ENCODE measurements at regions not wholly inside any gene's neighbourhood (a gene's known extent, or its start where the extent isn't known, plus 50 kb on each side); places are given as distances from the start of the nearest gene placed in this dataset.

DNA sequence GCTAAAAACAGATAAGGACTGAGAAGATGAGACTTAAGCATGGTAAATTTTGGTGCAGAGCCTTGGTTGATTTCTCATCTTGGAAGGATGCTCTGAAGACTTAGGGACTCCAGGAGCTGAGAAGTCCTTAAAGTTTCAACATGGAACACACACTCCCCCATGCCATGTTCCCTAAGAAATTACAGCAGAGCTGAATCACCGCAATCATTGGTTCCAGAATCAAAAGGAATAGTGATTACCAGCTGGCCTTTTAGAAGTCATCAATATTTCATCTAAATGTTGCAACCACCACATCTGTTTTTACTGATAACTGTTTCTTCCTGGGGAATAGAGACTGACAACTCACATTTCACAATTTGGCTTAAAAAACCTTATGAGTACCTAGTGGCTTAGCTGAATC is 229.3 kb downstream of the MINAR1 start:
- no peak for DNase-seq (ENCODE audit: low read depth)

DNA sequence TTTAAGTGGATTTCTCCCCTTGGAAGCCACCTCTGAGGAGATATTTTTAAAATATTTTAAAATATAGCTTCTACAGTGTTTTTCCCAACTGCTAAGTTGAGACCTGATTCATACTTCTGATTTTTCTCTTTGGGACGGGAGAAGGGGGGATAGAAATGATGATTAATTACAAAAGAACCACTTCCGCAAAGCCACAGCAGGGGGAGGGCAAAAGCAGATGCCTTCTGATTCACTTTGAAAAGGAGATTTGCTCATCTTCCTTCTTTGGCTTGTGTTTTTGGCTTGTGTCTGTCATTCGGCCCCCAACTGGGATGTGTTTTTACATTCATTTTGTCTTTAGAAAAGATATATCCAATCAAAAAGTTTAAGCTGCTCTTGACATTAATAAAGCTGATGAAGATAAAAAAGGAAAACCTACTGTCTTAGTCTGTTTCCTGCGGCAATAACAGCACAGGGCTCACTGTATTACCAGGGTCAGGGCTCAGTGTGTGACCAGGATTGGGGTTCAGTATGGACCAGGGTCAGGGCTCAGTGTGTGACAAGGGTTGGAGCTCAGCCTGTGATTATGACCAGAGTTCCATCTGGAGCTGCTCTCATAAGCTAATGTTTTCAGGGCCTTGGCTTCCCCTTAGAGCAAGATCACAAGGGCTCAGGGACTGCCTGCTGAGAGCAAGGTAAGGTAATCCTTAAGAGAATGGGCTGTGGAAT is 223.2 kb downstream of the MTHFS start:
- DNase-seq (ENCODE audit: low read depth), result peak; percentile 86

DNA sequence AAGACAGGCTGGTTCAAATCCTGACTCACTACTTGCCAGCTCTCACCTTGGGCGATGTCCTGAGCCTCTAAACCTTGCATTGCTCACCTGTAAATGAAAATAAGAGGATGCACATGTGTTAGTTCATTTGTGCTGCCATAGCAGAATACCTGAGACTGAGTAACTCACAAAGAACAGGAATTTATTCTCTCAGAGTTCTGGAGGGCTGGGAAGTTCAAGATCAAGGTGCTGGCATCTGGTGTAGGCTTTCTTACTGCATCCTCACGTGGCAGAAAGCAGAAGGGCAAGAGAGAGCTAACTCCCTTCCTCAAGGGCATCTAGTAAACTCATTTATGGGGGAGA is 222.7 kb downstream of the MTHFS start:
- DNase-seq (ENCODE audit: low read depth), result no peak

DNA sequence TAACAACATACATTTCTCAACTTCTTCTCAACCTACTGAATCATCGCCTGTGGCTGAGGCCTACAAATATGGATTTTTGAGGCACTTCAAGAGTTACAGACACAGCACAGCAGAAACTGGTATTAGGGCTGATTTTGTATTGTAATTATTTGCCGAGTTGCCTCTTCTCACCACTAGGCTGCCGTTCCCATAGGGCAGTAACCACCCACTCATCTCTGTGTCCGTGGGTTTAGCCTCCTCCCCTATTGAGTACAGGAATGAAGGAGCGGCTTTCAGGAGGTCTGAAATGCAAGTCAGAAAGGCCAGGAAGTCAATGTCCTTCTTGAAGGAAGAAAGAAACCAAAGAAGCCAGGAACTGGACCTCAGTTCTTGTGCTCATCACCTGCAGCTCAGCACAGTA is 220.8 kb downstream of the MTHFS start:
- DNase-seq (ENCODE audit: low read depth), result no peak

DNA sequence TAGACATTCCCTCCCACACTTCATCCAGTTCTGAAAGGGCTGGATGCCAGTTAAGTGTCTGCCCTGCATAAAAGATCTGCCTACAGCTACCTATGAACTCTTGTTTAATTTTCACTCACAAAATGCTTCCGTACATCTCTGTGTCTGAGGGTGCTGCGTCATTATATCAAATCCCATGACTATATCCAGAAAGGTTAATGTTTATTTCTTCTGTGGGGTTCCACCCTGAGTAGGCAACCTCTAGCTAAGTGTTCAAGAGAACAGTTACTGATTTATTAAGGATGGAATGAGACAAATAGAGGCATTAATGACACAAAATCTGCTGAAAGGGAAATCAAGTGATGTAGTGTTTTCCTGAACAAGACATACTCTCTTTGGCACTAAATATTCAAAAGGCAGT is 220.2 kb downstream of the MTHFS start:
- no peak for DNase-seq (ENCODE audit: low read depth)

DNA sequence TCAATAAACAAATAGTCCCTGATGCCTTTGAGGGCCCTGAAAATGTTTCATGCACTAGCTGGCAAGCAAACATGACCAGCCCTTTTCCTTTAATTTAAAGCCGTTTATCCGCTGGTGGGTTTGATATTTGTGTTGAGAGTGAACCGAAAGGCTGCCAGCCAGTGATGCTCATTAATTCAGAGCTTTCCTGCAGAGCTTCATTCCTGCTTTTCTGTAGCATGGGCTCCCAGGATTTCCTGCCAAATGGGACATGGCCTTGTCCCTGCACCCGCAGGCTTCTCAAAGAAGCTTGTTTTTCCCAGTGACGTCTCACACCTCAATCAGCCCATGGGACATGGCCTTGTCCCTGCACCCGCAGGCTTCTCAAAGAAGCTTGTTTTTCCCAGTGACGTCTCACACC is 219.6 kb downstream of the MTHFS start:
- no peak for DNase-seq (ENCODE audit: low read depth)

DNA sequence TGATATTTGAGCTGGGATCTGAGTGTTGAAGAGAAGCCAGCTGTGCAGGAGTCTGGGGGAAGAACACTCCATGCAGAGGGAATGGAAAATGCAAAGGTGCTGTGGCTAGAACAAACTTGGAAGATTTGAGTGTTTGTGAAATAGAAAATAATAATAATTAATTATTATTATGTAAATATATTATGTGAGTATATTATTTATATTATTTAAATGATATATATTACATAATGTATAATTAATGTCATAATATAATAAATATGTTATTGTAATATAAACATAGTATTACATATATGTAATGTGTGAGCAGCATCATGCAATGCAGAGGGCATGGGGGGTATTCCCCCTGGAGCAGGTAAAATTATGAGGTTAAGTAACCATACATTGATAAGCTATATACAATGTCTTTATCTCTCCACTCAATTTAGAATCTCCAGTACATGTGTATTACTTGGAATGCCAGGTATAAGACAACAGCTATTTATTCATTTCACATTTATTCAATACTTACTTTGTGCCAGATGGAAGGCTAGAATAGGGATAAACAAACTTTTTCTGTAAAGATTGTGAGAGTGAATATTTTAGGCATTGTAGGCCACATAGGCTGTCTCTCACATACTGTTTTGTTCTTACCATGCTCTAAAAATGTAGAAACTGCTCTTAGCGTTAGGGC is 218.6 kb downstream of the MTHFS start:
- DNase-seq (ENCODE audit: low read depth), result no peak

DNA sequence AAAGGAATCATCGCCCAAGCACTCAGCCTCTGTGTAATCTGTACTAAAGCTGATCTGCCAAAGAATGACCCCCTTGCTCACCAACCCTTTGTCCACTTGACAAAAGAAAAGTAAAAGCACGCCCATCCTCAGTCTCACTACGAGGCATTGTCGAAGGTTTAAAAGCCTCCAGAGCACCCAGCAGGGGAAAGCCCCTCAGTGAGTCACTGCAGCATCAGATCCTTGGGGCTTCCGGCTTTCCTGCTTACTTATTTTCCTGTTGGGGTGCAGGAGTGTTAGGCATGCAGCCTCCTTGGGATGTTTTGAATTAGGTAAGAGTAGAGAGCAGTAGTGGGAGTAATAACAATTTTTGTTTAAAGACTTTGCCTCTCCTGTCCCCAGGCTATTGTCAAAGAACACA is 216.1 kb downstream of the MTHFS start:
- DNase-seq (ENCODE audit: low read depth), result peak; percentile 95

DNA sequence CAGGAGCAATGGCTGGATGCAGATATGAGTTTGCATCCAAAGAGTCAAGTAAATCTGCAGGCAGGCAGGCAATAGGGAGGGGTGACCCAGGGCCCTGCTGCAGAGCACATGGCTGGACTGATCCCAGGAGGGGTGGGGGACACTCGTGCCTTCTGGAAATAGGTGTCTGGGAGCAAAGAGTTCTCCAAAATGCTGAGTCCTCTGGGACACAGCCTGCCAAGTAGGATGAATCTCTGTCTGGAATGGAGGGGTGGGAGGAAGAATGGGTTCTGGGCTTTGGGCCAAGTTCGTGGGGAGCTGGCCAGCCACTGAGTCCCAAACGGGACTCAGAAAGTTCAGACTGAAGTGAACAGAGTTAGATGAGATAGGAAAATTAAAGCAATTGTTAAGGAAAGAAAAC is 214.5 kb downstream of the MTHFS start:
- DNase-seq (ENCODE audit: low read depth), result peak; percentile 53

DNA sequence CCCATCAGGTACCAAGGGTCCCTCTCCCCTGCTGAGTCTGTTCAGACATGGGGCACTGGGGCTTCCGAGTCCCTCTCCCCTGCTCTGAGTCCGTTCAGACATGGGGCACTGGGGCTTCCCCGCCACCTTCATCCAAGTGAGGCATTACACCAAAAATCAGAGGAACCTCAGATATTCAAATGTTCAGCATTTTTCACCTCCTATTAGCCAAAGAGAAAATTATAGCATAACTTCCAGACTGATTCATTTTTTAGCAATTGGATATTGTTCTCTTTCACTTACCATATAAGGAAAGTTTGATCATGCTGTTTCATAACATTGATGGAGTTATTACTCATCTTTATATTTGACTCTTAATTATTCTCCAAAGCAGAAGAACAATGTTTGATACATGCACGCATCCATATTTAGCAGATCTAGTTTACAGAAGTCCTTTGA is 213.9 kb downstream of the MTHFS start:
- DNase-seq (ENCODE audit: low read depth), result peak; percentile 64

DNA sequence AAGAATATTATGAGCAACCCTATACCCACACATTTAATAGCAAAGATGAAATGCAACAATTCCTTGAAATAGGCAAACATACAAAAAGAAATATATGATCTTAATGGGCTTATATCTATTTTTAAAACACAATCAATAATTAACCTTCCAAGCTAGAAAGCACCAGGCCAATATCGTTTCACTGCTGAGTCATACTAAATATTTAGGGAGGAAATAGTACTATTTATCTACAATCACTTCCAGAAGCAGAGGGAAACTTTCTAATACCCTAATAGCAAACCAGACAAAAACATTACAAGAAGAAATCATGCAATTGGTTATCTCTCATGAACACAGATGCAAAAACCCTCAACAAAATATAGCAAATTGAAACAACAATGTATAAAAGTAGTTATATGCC is 207.8 kb downstream of the MTHFS start:
- no peak for DNase-seq (ENCODE audit: low read depth)

DNA sequence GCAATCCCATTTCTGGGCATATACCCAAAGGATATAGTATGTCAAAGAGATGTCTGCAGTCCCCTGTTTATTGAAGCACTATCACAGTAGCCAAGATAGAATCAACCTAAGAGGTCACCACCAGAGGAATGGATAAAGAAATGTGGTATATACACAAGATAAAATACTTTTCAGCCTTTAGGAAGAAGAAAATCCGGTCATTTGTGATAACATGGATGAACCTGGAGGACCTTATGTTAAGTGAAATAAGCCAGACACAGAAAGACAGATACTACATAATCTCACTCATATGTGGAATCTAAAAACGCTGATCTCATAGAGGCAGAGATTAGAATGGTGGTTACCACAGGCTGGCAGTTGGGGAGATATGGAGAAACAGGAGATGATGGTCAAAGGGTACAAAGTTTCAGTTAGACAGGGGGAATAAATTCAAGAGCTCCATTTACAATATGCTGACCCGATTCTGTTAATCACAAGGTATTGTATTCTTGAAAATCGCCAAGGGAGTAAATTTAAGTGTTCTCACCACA is 195.8 kb downstream of the MTHFS start:
- no peak for DNase-seq (ENCODE audit: low read depth)

DNA sequence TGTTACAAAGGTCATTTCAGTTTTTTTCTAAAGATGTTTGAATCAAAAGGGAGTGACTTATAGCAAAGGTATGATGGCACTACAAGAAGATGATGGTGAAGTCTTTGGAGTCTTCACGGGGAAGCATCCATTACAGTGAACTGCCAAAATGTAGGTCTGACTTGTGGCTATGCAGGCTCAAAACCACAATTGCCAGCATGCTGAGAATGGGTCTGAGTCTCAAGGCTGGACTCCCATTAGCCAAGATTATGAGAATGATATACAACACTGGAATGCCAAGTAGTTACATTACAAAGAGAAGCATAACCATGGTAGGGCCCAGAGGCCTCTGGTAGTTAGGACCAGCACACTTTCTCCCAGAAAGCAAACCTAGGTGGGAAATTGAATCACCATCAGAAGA is 194.2 kb downstream of the MTHFS start:
- no peak for DNase-seq (ENCODE audit: low read depth)

DNA sequence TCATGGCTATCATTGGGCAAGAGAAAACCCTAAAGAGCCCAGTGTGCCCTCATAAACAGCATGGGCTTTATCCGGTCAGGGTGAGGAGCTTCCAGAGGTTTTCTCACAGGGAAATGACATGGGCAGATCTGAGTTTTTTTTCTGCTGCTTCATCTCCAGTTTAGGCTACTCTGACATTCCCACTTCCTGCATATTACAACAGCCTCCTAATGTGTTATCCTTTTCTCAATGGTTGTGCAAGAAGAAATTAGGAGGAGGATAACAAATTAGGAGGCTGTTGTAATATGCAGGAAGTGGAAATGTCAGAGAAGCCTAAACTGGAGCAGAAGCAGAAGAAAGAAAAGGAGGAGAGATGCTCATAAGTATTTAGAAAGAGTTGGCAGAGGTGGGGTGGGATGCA is 175.6 kb downstream of the MTHFS start:
- DNase-seq (ENCODE audit: low read depth), result no peak

DNA sequence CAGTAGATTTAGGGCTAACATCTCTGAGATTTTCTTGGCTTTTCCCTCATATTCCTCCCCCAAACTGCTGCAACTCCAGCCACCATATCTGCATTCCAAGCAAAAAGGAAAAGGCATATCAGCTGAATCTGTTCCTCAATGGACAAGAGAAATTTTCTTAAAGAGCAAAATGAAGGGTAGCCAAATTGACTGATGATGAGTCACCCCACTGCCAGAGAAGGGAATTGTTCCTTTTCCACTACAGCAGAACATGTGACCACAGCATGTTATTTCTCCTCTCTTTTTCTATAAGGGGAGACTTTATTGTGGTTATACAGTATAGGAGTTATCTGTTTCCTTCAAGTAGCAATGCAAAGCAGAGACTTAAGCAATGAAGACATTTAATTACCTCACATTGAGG is 172.5 kb downstream of the MTHFS start:
- DNase-seq (ENCODE audit: low read depth), result peak; percentile 45

DNA sequence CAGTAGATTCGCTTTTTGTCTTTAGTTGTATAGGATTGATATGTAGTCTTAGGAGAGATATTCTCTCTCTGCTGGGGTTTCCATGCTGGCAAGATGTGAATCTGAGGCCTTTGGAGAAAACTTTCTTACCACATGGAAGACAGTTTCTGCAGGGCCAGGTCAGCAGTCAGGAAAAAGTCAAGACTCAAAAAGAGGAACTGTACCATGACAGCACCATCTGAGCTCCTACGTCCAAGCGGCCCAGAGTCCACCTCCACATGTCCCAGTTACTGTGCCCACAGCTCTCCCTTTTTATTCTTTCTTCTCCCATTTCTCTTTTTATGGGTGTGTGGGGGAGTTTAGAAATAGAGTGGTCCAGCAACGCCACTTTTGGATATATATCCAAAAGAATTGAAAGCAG is 172.0 kb downstream of the MTHFS start:
- no peak for DNase-seq (ENCODE audit: low read depth)

DNA sequence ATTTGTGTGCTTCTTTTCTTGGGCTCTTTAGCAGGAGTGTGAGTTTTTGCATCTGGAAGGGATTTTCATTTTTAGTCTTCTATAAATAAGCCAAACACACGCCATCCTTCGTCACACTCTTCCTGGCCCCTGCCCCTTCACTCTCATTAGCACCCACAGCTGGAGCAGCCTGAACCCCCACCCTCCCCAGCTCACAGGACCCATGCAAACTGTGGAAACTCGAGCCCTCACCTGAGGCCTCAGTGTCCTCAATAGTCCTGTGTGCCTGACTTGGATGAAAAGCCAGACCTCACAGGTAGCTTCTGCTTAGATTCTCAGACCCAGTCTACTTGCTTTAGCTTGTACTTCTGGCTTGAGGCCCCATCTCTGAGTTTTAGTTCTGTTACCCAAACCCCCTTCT is 167.9 kb downstream of the MTHFS start:
- DNase-seq (ENCODE audit: low read depth), result no peak

DNA sequence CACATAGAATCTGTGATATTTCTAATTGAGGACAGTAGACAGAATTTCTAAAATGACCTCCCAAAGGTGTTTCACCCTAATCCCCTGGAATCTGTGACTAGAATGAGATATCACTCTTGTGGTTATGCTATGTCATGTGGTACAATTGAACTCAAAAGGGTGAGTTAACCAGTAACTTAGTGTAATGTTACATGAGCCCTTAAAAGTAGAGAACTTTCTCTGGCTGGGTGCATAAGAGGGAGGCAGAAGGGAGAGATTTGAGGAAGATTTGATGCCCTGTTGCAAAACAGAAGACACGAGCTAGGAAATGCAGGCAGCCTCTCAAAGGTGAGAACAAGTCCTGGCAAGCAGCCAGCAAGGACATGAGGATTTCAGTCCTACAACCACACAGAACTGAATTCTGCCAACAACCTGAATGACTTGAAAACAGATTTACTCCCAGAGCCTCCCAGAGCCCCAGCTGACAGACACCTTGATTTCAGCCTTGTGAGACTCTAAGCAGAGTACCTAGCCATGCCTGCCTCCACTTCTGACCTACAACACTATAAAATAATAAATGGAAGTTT is 160.3 kb downstream of the MTHFS start:
- no peak for DNase-seq (ENCODE audit: low read depth)

DNA sequence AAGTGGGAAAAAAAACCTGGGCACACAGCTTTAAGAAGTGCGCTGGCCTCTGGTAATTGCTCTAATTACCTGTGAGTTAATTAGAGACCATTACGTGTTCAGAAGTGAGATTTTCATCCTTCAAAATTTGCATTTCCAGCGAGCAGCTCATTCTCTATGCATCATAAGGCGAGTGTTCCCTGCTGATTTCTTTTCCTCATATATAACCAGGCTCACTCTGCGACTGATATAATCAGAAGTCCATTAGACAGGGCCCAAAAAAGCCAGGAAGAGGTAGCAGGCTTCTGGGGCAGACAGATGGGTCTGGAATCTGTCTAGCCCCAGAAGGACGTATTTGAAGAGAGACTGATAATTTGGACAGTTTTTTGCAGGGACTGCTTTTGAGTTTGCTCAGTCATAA is 158.7 kb downstream of the MTHFS start:
- DNase-seq (ENCODE audit: low read depth), result no peak

DNA sequence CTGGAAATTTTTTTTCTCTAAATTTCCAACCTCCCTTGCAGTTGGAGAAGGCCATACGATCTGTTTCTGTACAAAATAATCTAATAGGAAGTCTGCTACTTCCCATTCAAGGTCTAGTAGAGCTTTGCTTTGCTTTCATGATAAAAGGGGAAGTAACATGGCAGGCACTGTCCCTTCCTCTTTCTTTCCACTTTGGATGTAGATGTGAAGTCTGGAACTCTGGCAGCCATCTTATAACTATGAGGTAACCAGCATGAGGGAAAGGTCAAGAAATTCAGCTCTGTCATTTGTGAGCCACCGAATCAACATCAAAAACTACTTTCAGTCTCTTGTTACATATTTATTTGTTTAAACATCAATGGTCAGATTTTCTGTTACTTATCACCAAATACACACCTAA is 156.3 kb downstream of the MTHFS start:
- DNase-seq (ENCODE audit: low read depth), result no peak

DNA sequence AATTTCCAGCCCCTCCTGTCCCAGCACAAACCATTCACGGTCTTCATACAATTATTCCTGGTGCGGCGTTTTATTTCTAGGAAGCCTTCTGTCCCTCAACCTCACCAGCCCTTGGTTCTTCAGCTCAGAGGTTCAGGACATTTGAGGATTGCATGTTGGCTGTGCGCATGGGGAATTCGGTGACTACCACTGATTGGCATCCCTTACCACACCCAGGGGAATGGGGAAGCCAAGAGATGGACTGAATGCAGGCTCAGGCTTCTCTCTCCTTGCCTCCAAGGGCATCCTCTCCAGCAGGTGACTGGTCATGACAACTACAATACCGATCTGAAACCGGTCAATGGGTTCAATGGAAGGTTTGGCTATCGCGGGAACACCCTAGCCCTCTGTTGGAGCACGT is 153.8 kb downstream of the MTHFS start:
- peak; percentile 10 for DNase-seq (ENCODE audit: low read depth)

DNA sequence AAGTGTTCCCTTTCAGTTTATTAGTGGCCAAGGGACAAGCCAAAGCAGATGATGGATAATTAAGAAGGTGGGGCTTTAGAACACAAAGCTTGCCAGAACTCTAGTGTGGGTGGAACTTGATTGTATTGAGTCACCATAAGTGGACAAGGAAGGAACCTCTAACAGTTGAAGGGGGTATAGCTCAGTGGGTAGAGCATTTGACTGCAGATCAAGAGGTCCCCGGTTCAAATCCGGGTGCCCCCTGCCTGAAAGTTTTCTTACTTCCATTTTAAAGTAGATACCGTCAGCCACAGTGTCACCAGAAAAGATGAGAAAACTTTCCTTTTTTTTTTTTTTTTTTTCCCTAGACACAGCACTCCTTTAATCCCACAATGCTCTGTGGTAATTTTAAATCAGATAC is 152.3 kb downstream of the MTHFS start:
- peak; percentile 46 for DNase-seq (ENCODE audit: low read depth)

DNA sequence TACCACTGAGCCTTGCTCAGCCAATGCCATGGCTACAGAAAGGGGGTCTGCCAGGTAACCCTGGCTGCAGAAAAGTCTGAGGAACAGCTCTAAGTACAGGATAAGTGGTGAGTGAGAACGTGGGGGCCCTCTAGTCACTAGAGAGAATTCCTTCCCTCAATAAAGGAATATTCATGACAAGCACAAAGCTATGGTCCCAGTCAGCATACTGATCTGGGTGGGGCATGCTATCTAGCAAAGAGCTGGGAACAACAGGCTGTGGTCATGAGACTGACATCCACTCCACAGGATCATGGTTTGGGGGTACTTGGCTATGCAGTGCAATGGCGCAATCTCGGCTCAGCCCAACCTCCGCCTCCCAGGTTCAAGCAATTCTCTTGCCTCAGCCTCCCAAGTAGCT is 140.4 kb downstream of the MTHFS start:
- DNase-seq (ENCODE audit: low read depth), result no peak

DNA sequence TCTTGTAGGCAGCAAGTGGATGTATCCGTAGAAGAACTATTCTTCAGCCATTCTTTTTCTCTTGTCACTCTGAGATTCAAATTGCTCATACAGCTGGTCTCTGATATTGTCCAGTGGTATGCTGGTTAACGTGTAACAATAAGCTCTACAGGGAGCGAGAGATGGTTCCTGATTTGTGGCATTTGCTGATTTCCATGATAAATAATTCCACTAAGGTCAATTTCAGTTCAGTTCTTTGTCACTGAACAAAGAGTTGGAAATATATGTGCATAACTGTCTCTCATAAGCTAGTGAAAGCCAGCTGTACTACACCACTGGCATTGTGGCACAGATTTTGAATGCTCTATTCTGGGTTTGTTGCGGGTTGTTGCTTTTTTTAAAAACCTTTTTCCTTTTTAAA is 131.7 kb downstream of the MTHFS start:
- DNase-seq (ENCODE audit: low read depth), result no peak
